Nephron (organoid): ENCODE measurements at regions not wholly inside any gene's neighbourhood (a gene's known extent, or its start where the extent isn't known, plus 50 kb on each side); places are given as distances from the start of the nearest gene placed in this dataset.

ENCODE experiments used
- H3K27ac Mint-ChIP-seq, 3 experiments: 2 replicates each; pipeline ENCODE4 v1.8.0; 2020; ENCODE audit warnings: mixed read lengths in 3 of 3, mild to moderate bottlenecking in 2 of 3, moderate library complexity in 1 of 3
- H3K27me3 Mint-ChIP-seq: 2 replicates; pipeline ENCODE4 v1.8.0; 2021; ENCODE audit warnings: low read depth, mild to moderate bottlenecking, moderate library complexity, mixed read lengths
- H3K36me3 Mint-ChIP-seq: 2 replicates; pipeline ENCODE4 v1.8.0; 2020; ENCODE audit warnings: low read depth, mixed read lengths
- H3K4me1 Mint-ChIP-seq: 2 replicates; pipeline ENCODE4 v1.8.0; 2020; ENCODE audit warnings: mixed read lengths
- H3K4me3 Mint-ChIP-seq, 3 experiments: 2 replicates each; pipeline ENCODE4 v1.8.0; 2020; ENCODE audit warnings: mild to moderate bottlenecking in 3 of 3, mixed read lengths in 3 of 3, moderate library complexity in 2 of 3
- H3K9me3 Mint-ChIP-seq: 2 replicates; pipeline ENCODE4 v1.8.0; 2020; ENCODE audit warnings: mixed read lengths
- CTCF ChIP-seq, 3 experiments: fragments of 200-600 bp; sonication (generic); IDR thresholded peaks; one replicate each; pipeline ENCODE4 v1.5.0; 2021; ENCODE audit warnings: antibody characterized with exemption in 3 of 3; ENCODE audit not compliant: unreplicated experiment in 3 of 3

- no peak for TF ChIP-seq CTCF (IDR thresholded peaks at IDR 0.05; ENCODE audit: unreplicated experiment in 3 of 3)
- no peaks in the 10 kb centered on the region for H3K9me3 Mint-ChIP-seq
- H3K36me3 Mint-ChIP-seq: no peaks in the 10 kb centered on the region
- no peaks in the 10 kb centered on the region for H3K4me1 Mint-ChIP-seq
- H3K27me3 Mint-ChIP-seq: peaks cover 3% of the 10 kb centered on the region
- H3K27ac Mint-ChIP-seq: no peak overlapping the region
- no peak overlapping the region for H3K4me3 Mint-ChIP-seq
These were observed 209.7 kb downstream of the C11orf91 start for GRCh38 chr11:33490842-33491370.

- TF ChIP-seq CTCF (IDR thresholded peaks at IDR 0.05; ENCODE audit: unreplicated experiment in 3 of 3): no peak
- Mint-ChIP-seq H3K27me3 (peaks cover 3% of the 10 kb centered on the region), H3K4me3 (no peak overlapping the region), H3K9me3 (no peaks in the 10 kb centered on the region), H3K27ac (no peak overlapping the region), H3K4me1 (no peaks in the 10 kb centered on the region), H3K36me3 (no peaks in the 10 kb centered on the region)
These were observed 211.7 kb downstream of the C11orf91 start for GRCh38 chr11:33488971-33489370.

DNA sequence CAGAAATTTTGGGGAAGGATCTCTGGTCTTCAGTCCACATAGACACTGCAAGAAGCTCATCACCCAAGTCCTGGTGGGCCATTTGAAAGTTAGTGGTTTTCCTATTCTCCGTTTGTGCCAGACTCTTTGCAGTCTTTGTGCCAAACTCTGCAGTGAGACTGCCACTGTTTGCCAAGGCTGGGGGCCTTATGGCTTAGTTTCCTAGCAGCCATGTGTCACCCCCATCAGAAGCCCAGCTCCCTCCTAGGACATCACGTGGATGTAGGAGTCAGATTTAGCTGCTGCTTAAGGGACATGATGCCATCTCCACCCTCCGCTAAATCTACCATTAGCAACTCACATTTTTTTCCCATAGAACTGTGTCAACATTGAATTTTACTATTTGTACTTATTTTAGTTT is 220.0 kb downstream of the C11orf91 start:
- peaks cover 8% of the 10 kb centered on the region for H3K4me1 Mint-ChIP-seq
- H3K36me3 Mint-ChIP-seq: no peaks in the 10 kb centered on the region
- no peak overlapping the region for H3K27ac Mint-ChIP-seq
- H3K27me3 Mint-ChIP-seq: peaks cover 6% of the 10 kb centered on the region
- no peak overlapping the region for H3K4me3 Mint-ChIP-seq
- no peak for TF ChIP-seq CTCF (IDR thresholded peaks at IDR 0.05; ENCODE audit: unreplicated experiment in 3 of 3)
- H3K9me3 Mint-ChIP-seq: no peaks in the 10 kb centered on the region

DNA sequence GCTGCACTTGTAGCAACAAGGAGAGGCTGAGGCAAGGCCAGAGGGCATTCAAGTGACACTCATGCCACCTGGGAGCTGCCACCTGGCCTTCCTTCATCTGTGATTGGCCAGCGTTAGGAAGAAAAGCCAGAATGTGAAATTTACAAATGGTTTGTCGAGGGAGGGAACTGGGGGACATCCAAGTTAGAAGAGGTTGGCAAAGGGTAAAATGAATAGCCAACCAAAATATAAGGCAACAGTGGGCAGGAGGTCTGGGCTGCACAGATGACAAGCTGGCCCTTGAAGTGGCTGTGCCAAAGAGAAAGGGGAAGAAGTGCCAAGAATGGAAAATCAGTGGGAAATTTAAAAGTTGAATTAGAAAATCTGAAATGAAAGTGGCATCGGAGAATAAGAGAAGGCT is 221.4 kb downstream of the C11orf91 start:
- no peaks in the 10 kb centered on the region for H3K36me3 Mint-ChIP-seq
- no peak for TF ChIP-seq CTCF (IDR thresholded peaks at IDR 0.05; ENCODE audit: unreplicated experiment in 3 of 3)
- H3K4me3 Mint-ChIP-seq: no peak overlapping the region
- peaks cover 6% of the 10 kb centered on the region for H3K27me3 Mint-ChIP-seq
- no peak overlapping the region for H3K27ac Mint-ChIP-seq
- no peaks in the 10 kb centered on the region for H3K9me3 Mint-ChIP-seq
- H3K4me1 Mint-ChIP-seq: peaks cover 15% of the 10 kb centered on the region

DNA sequence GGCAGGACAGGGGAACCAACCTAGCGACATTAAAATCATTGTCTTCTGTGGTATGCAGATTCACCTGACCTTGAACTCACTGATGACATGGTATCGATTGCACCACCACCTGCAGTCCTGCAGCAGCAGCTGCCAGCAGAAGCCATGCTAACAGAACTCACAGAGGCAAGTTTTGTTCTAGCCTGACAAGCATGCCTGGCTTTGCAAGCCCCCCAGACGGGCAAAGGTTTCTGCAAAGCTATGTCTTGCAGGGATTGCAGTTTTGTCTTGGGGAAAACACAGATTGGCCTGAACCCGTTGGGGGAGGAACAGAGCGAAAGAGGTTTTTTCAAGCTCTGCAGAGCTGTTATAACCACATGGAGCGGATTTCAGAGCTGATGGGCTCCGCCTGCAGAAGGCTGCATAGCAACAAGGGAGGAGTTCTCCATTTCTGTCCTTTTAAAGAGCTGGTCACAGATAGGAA is 221.0 kb downstream of the HIPK3 start:
- no peak overlapping the region for H3K4me3 Mint-ChIP-seq
- H3K27ac Mint-ChIP-seq: no peak overlapping the region
- peaks cover 15% of the 10 kb centered on the region for H3K4me1 Mint-ChIP-seq
- H3K36me3 Mint-ChIP-seq: no peaks in the 10 kb centered on the region
- H3K9me3 Mint-ChIP-seq: no peaks in the 10 kb centered on the region
- no peak for TF ChIP-seq CTCF (IDR thresholded peaks at IDR 0.05; ENCODE audit: unreplicated experiment in 3 of 3)
- peaks cover 10% of the 10 kb centered on the region for H3K27me3 Mint-ChIP-seq

DNA sequence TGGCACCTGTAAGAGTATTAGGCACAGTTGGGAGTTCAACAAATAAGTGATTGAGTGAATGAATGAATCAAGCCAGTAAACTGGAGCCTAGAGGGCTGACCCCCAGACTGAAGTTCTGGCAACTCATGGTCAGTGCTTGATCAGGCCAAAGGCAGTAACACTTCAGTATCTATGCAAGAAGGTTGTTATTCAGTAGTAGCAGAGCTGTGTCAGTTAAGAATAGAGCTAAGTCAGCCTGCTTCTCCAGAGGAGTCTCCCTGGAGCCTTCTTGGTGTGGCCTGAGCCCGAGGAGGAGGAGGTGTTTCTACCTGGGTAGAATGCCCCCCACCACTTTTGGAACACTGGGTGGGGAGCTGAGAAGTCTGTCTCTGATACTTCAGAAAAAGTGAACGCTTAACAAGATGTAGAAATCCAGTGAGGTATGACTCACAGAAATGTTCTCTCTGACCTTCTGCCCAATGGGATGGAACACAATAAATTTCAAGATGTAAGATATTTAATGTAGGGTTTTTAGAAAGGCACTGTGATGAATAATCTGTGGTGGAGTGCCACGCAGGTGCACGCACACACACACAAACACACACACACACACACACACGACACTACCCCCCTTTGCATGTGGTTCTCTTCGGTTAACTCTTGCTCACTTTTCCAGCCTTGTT is 219.9 kb downstream of the HIPK3 start:
- no peaks in the 10 kb centered on the region for H3K9me3 Mint-ChIP-seq

More for the DNA sequence above, 219.9 kb downstream of the HIPK3 start:
- TF ChIP-seq CTCF (IDR thresholded peaks at IDR 0.05; ENCODE audit: unreplicated experiment in 3 of 3): no peak
- no peak overlapping the region for H3K27ac Mint-ChIP-seq
- H3K27me3 Mint-ChIP-seq: peaks cover 14% of the 10 kb centered on the region
- H3K4me1 Mint-ChIP-seq: peaks cover 15% of the 10 kb centered on the region
- H3K4me3 Mint-ChIP-seq: no peak overlapping the region
- no peaks in the 10 kb centered on the region for H3K36me3 Mint-ChIP-seq
